Tibial nerve (tissue), 4 donors: ENCODE measurements at regions not wholly inside any gene's neighbourhood (a gene's known extent, or its start where the extent isn't known, plus 50 kb on each side); places are given as distances from the start of the nearest gene placed in this dataset.

Experiments used
- DNase-seq, 2 donors: peaks; one replicate each; pipeline ENCODE4 v3.0.0-alpha.2; 2019; ENCODE audit warnings: low spot score in 2 of 2
- H3K27ac ChIP-seq, 4 donors: fragments of 200-600 bp; sonication (generic) in 3 of 4; one replicate each; pipeline ENCODE4 v1.5.1; 2017 to 2019; ENCODE audit warnings: mild to moderate bottlenecking in 1 of 4
- H3K27me3 ChIP-seq, 2 donors: fragments of 200-600 bp; sonication (generic) in 1 of 2; one replicate each; pipeline versions ENCODE4 v1.5.1 to v1.6.0; 2017 to 2019
- H3K36me3 ChIP-seq, 3 donors: fragments of 200-600 bp; sonication (generic); one replicate each; pipeline ENCODE4 v1.5.1; 2018 to 2019
- H3K4me1 ChIP-seq, 4 donors: fragments of 200-600 bp; sonication (generic) in 3 of 4; one replicate each; pipeline ENCODE4 v1.5.1; 2017 to 2019
- H3K4me3 ChIP-seq, 4 donors: fragments of 200-600 bp; sonication (generic) in 3 of 4; one replicate each; pipeline ENCODE4 v1.5.1; 2017 to 2019; ENCODE audit warnings: mild to moderate bottlenecking in 1 of 4, moderate library complexity in 1 of 4
- H3K9me3 ChIP-seq, 4 donors: fragments of 200-600 bp; sonication (generic) in 3 of 4; one replicate each; pipeline ENCODE4 v1.5.1; 2017 to 2019
- CTCF ChIP-seq, 5 experiments: fragments of 200-600 bp in 3 of 5; fragments of 450-650 bp in 2 of 5; sonication (generic) in 3 of 5; IDR thresholded peaks; one replicate each; pipeline ENCODE4 v1.5.1; 2016 to 2019; ENCODE audit warnings: antibody characterized with exemption in 5 of 5, mild to moderate bottlenecking in 3 of 5, moderate library complexity in 2 of 5
- EP300 ChIP-seq, 2 donors: sonication (generic); formaldehyde crosslinking; IDR thresholded peaks; one replicate each; pipeline ENCODE4 v1.6.1; 2017; ENCODE audit warnings: antibody characterized with exemption in 2 of 2, mild to moderate bottlenecking in 1 of 2
- POLR2A ChIP-seq, 2 donors: fragments of 450-650 bp; IDR thresholded peaks; one replicate each; pipeline ENCODE4 v1.6.1; 2017; ENCODE audit warnings: antibody characterized with exemption in 2 of 2, mild to moderate bottlenecking in 2 of 2, moderate library complexity in 2 of 2
- WGBS, 2 donors: methylation state at CpG; one replicate each; pipeline ENCODE4 v1.1.5; 2018; 5-methylcytosine and 5-hydroxymethylcytosine counted together

- no peaks in the 10 kb centered on the region for H3K4me1 ChIP-seq
- WGBS, 2 donors, result 76 to 79% methylated on average over 7 of the region's 7 CpGs
These were observed 1132.9 kb upstream of the ZEB2 start for GRCh38 chr2:145652571-145653545.

DNA sequence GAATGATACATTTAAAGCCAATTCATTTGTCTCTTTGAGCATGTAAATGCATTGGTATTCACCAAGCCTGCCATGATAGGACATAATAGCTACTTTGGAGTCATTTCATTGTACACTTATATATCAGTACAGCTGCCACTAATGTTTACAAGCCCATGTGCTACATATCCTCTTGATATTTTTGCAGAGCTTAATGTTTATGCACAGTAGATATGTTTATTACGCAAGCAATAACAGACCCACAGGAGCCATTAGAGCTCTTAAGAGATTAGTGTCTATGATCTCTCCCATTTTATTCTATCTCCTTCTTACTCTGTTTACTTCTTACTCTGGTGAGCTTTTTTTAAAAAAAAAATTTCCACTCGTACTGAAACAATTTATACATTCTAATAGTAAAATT lies 1132.1 kb upstream of the ZEB2 start:
- Histone ChIP-seq H3K27me3 (no peaks in the 10 kb centered on the region), H3K27ac (no peak overlapping the region), H3K9me3 (no peaks in the 10 kb centered on the region), H3K36me3 (no peaks in the 10 kb centered on the region), H3K4me1 (no peaks in the 10 kb centered on the region), H3K4me3 (no peak overlapping the region)
- TF ChIP-seq CTCF (IDR thresholded peaks at IDR 0.05) (no peak), EP300 (IDR thresholded peaks at IDR 0.05) (no peak), POLR2A (IDR thresholded peaks at IDR 0.05) (no peak)
- no peak for DNase-seq
- whole genome bisulfite sequencing, 2 donors, result 88 to 91% methylated on average over 2 of the region's 2 CpGs

More at GRCh38 chr2:145652571-145653545, 1132.9 kb upstream of the ZEB2 start:
- TF ChIP-seq CTCF (IDR thresholded peaks at IDR 0.05), result no peak
- no peak for TF ChIP-seq POLR2A (IDR thresholded peaks at IDR 0.05)
- no peak for TF ChIP-seq EP300 (IDR thresholded peaks at IDR 0.05)
- no peak for DNase-seq
- Histone ChIP-seq H3K27me3 (no peaks in the 10 kb centered on the region), H3K36me3 (no peaks in the 10 kb centered on the region), H3K27ac (no peak overlapping the region), H3K9me3 (no peaks in the 10 kb centered on the region), H3K4me3 (no peak overlapping the region)

DNA sequence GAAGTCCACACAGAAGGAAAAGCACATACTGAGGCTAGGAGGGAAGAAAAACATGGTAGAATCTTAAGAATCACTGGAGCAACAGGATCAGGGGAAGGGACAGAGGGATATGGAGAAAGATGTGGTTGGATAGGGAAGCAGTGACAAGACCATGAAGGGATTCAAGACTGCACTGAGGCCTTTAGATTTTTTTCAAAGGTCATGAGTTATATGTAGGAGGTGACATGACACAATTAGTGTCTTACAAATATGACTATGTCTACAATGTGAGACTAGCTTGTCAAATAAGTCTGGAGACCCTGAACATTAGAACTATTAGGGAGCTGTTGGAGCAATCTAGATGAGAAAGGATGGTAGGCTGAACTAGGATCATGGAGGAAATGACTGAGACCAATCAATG lies 1130.3 kb upstream of the ZEB2 start:
- Histone ChIP-seq H3K4me3 (no peak overlapping the region), H3K27ac (no peak overlapping the region), H3K9me3 (no peaks in the 10 kb centered on the region), H3K4me1 (no peaks in the 10 kb centered on the region), H3K36me3 (no peaks in the 10 kb centered on the region), H3K27me3 (no peaks in the 10 kb centered on the region)
- TF ChIP-seq EP300 (IDR thresholded peaks at IDR 0.05), result no peak
- TF ChIP-seq POLR2A (IDR thresholded peaks at IDR 0.05), result no peak
- no peak for TF ChIP-seq CTCF (IDR thresholded peaks at IDR 0.05)
- no peak for DNase-seq

DNA sequence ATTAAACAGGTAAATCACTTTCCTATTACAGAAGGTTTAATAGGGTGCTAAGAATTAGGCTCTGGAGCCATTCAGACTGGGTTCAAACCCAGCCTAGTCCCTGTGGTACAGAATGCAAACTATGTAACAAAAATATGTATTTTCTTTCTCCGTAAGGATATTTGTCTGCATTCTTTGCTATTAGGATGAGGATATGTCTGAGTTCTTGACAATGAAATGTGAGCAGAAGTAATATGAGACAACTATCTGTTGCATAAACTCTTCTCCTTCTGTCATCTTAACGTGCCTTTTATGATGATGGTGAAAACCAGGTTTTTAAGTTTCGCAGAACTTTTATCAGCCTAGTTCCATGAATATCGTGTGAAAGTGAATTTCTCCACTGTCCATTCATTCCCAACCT lies 1129.1 kb upstream of the ZEB2 start:
- TF ChIP-seq CTCF (IDR thresholded peaks at IDR 0.05) (no peak), POLR2A (IDR thresholded peaks at IDR 0.05) (no peak), EP300 (IDR thresholded peaks at IDR 0.05) (no peak)
- no peaks in the 10 kb centered on the region for H3K36me3 ChIP-seq
- no peaks in the 10 kb centered on the region for H3K27me3 ChIP-seq
- 86 to 89% methylated on average over 4 of the region's 4 CpGs for WGBS, 2 donors
- H3K27ac ChIP-seq, result no peak overlapping the region
- no peaks in the 10 kb centered on the region for H3K4me1 ChIP-seq
- H3K4me3 ChIP-seq, result no peak overlapping the region
- DNase-seq, result no peak
- H3K9me3 ChIP-seq, result no peaks in the 10 kb centered on the region

GRCh38 chr2:145644820-145645302 lies 1124.9 kb upstream of the ZEB2 start:
- no peaks in the 10 kb centered on the region for H3K36me3 ChIP-seq
- H3K4me1 ChIP-seq, result no peaks in the 10 kb centered on the region
- no peaks in the 10 kb centered on the region for H3K27me3 ChIP-seq
- no peaks in the 10 kb centered on the region for H3K9me3 ChIP-seq
- TF ChIP-seq EP300 (IDR thresholded peaks at IDR 0.05) (no peak), CTCF (IDR thresholded peaks at IDR 0.05) (no peak), POLR2A (IDR thresholded peaks at IDR 0.05) (no peak)
- no peak overlapping the region for H3K4me3 ChIP-seq
- DNase-seq, result no peak
- H3K27ac ChIP-seq, result no peak overlapping the region
